CD14-positive monocyte (primary cell): ENCODE measurements at regions not wholly inside any gene's neighbourhood (a gene's known extent, or its start where the extent isn't known, plus 50 kb on each side); places are given as distances from the start of the nearest gene placed in this dataset.

Experiments
- DNase-seq, 3 donors: peaks; one replicate each; pipeline ENCODE4 v3.0.0-alpha.2; 2011 to 2022
- H2AFZ ChIP-seq: 2 replicates; pipeline ENCODE4 v1.6.0; 2012; ENCODE audit warnings: mild to moderate bottlenecking, low read depth, low read length, inconsistent platforms; ENCODE audit not compliant: insufficient read depth, poor library complexity, severe bottlenecking
- H3K27ac ChIP-seq, 2 donors: 1 replicate in 1 of 2; 2 replicates in 1 of 2; pipeline ENCODE4 v1.5.1; 2012 to 2013; ENCODE audit warnings: low read length in 2 of 2, control low read depth in 1 of 2, inconsistent platforms in 1 of 2, low read depth in 1 of 2, mild to moderate bottlenecking in 1 of 2
- H3K27me3 ChIP-seq, 2 donors: one replicate each; pipeline versions ENCODE4 v1.6.0 to v1.6.1; 2011 to 2013; ENCODE audit warnings: low read length in 2 of 2; ENCODE audit not compliant: control insufficient read depth in 2 of 2, insufficient read depth in 2 of 2
- H3K36me3 ChIP-seq, 2 donors: replicated peaks in 1 of 2; 1 replicate in 1 of 2; 2 replicates in 1 of 2; pipeline versions ENCODE4 v1.5.1 to v1.6.1; 2012 to 2013; ENCODE audit warnings: low read length in 2 of 2, control low read depth in 1 of 2, inconsistent platforms in 1 of 2, mild to moderate bottlenecking in 1 of 2; ENCODE audit not compliant: insufficient read depth in 2 of 2, control insufficient read depth in 1 of 2
- H3K4me1 ChIP-seq, 2 donors: 1 replicate in 1 of 2; 2 replicates in 1 of 2; pipeline versions ENCODE4 v1.5.1 to v1.6.1; 2012 to 2013; ENCODE audit warnings: low read length in 2 of 2, control low read depth in 1 of 2, inconsistent platforms in 1 of 2, mild to moderate bottlenecking in 1 of 2, moderate library complexity in 1 of 2; ENCODE audit not compliant: insufficient read depth in 2 of 2, control insufficient read depth in 1 of 2
- H3K4me2 ChIP-seq: replicated peaks from 2 replicates; pipeline ENCODE3; 2012; ENCODE audit warnings: low read length, moderate library complexity, mild to moderate bottlenecking; ENCODE audit not compliant: poor library complexity, severe bottlenecking; ENCODE audit errors: extremely low read depth
- H3K4me3 ChIP-seq, 3 experiments: fragments of 200-600 bp in 1 of 3; sonication (generic) in 1 of 3; replicated peaks in 1 of 3; 1 replicate in 2 of 3; 2 replicates in 1 of 3; pipeline ENCODE4 v1.5.1; 2011 to 2013; ENCODE audit warnings: low read length in 3 of 3, mild to moderate bottlenecking in 3 of 3, control low read depth in 2 of 3, low read depth in 2 of 3, inconsistent platforms in 1 of 3, moderate library complexity in 1 of 3
- H3K79me2 ChIP-seq: 2 replicates; pipeline ENCODE4 v1.6.0; 2012; ENCODE audit warnings: mild to moderate bottlenecking, control low read depth, inconsistent platforms, low read length, moderate library complexity; ENCODE audit not compliant: insufficient read depth
- H3K9ac ChIP-seq: 2 replicates; pipeline ENCODE4 v1.6.0; 2017; ENCODE audit warnings: low read length, mild to moderate bottlenecking; ENCODE audit not compliant: insufficient read depth, poor library complexity, severe bottlenecking
- H3K9me3 ChIP-seq, 2 donors: replicated peaks in 1 of 2; 1 replicate in 1 of 2; 2 replicates in 1 of 2; pipeline versions ENCODE4 v1.5.1 to v1.6.1; 2012 to 2013; ENCODE audit warnings: low read length in 2 of 2, control low read depth in 1 of 2; ENCODE audit not compliant: control insufficient read depth in 1 of 2, insufficient read depth in 1 of 2
- H4K20me1 ChIP-seq: 2 replicates; pipeline ENCODE4 v1.6.0; 2012; ENCODE audit warnings: mild to moderate bottlenecking, low read length, control low read depth, moderate library complexity; ENCODE audit not compliant: insufficient read depth
- H3K27ac Mint-ChIP-seq, 7 donors: one replicate each; pipeline ENCODE4 v1.8.0; 2020; ENCODE audit warnings: mild to moderate bottlenecking in 7 of 7, mixed read lengths in 7 of 7, moderate library complexity in 6 of 7, inconsistent platforms in 2 of 7
- H3K27me3 Mint-ChIP-seq, 3 donors: one replicate each; pipeline ENCODE4 v1.8.0; 2021 to 2022; ENCODE audit warnings: low read depth in 3 of 3, mild to moderate bottlenecking in 3 of 3, mixed read lengths in 3 of 3, moderate library complexity in 3 of 3, inconsistent platforms in 1 of 3
- H3K36me3 Mint-ChIP-seq, 2 donors: one replicate each; pipeline ENCODE4 v1.8.0; 2020; ENCODE audit warnings: mixed read lengths in 2 of 2, inconsistent platforms in 1 of 2, mild to moderate bottlenecking in 1 of 2
- H3K4me1 Mint-ChIP-seq: one replicate; pipeline ENCODE4 v1.8.0; 2020; ENCODE audit warnings: mild to moderate bottlenecking, mixed read lengths
- H3K4me3 Mint-ChIP-seq, 2 donors: one replicate each; pipeline ENCODE4 v1.8.0; 2020; ENCODE audit warnings: mild to moderate bottlenecking in 2 of 2, mixed read lengths in 2 of 2, moderate library complexity in 1 of 2
- H3K9me3 Mint-ChIP-seq, 7 donors: one replicate each; pipeline ENCODE4 v1.8.0; 2020 to 2022; ENCODE audit warnings: mixed read lengths in 7 of 7, mild to moderate bottlenecking in 6 of 7, moderate library complexity in 6 of 7, inconsistent platforms in 2 of 7
- WGBS: methylation state at CpG from one replicate; pipeline ENCODE4 v1.1.5; 2013; ENCODE audit warnings: missing lambda C conversion rate; ENCODE audit not compliant: insufficient coverage; 5-methylcytosine and 5-hydroxymethylcytosine counted together
- intact Hi-C, 2 donors: fragments of 100-400 bp; cut with micrococcal nuclease; formaldehyde crosslinking; loops; one replicate each; pipeline versions ENCODE4 v1.15.0 to v1.15.1; 2023
- TF ChIP-seq, protein P1 (sequence below): fragments of 200-600 bp; IDR thresholded peaks from one replicate; pipeline ENCODE4 v1.8.0; 2022; ENCODE audit warnings: antibody characterized with exemption, mild to moderate bottlenecking

GRCh38 chr9:2496934-2497333 is 124.7 kb upstream of the VLDLR start:
- no peaks in the 10 kb centered on the region for H3K79me2 ChIP-seq
- no peak overlapping the region for H3K9ac ChIP-seq
- H4K20me1 ChIP-seq: no peaks in the 10 kb centered on the region
- Mint-ChIP-seq H3K36me3 (no peaks in the 10 kb centered on the region), H3K4me1 (no peaks in the 10 kb centered on the region), H3K27ac (no peak overlapping the region), H3K4me3 (no peak overlapping the region), H3K27me3 (no peaks in the 10 kb centered on the region), H3K9me3 (no peaks in the 10 kb centered on the region)
- H3K27ac ChIP-seq: no peak overlapping the region
- H2AFZ ChIP-seq: no peak overlapping the region
- H3K36me3 ChIP-seq: no peaks in the 10 kb centered on the region
- TF ChIP-seq, protein P1, sequence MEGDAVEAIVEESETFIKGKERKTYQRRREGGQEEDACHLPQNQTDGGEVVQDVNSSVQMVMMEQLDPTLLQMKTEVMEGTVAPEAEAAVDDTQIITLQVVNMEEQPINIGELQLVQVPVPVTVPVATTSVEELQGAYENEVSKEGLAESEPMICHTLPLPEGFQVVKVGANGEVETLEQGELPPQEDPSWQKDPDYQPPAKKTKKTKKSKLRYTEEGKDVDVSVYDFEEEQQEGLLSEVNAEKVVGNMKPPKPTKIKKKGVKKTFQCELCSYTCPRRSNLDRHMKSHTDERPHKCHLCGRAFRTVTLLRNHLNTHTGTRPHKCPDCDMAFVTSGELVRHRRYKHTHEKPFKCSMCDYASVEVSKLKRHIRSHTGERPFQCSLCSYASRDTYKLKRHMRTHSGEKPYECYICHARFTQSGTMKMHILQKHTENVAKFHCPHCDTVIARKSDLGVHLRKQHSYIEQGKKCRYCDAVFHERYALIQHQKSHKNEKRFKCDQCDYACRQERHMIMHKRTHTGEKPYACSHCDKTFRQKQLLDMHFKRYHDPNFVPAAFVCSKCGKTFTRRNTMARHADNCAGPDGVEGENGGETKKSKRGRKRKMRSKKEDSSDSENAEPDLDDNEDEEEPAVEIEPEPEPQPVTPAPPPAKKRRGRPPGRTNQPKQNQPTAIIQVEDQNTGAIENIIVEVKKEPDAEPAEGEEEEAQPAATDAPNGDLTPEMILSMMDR: no peak
- no peaks in the 10 kb centered on the region for H3K9me3 ChIP-seq
- H3K4me1 ChIP-seq: no peaks in the 10 kb centered on the region
- H3K27me3 ChIP-seq: no peaks in the 10 kb centered on the region
- H3K4me3 ChIP-seq: no peak overlapping the region
- no peak overlapping the region for H3K4me2 ChIP-seq
- DNase-seq: no peak
- intact Hi-C loops: no loop called here

DNA sequence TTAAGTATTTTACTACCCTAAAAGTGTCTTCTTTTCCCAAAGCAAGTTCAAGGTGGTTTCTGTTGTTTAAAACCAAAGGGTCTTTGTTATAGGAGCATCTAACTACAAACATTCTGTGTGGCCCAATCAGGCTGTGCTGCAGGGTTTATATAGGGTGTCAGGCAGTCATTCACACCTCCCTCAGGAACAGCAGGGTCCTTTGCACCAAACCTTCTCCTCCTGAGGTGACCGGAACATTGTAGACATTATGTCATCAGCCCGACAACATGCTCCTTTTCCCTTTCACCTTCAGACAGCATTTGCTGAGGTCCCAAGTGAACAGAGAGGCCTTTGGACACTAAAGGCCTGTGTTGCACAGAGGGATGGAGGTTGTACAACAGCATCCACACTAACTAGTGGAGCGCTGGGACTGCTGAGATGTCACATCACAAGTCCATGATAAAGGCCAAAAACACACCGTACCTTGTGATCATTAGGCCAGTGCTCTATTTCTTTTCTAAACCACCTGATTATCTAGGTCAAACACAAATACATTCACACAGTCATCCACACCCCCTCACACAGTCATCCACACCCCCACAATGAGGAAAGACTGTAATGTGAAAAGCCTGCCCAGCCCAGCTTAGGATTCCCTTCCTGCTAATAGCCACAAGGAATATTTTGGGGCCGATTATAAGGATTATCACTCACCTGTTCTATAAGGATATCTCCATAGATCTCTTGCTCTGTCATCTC is 123.8 kb upstream of the VLDLR start:
- TF ChIP-seq, protein P1: no peak
- H3K27me3 ChIP-seq: no peaks in the 10 kb centered on the region
- intact Hi-C loops: no loop called here
- DNase-seq: no peak
- no peaks in the 10 kb centered on the region for H3K9me3 Mint-ChIP-seq
- H3K36me3 ChIP-seq: no peaks in the 10 kb centered on the region
- WGBS: 45% methylated on average over 2 of the region's 5 CpGs
- no peak overlapping the region for H3K4me3 Mint-ChIP-seq
- no peaks in the 10 kb centered on the region for H3K36me3 Mint-ChIP-seq
- H3K4me2 ChIP-seq: no peak overlapping the region
- H3K9me3 ChIP-seq: no peaks in the 10 kb centered on the region
- H3K4me1 ChIP-seq: no peaks in the 10 kb centered on the region
- no peaks in the 10 kb centered on the region for H4K20me1 ChIP-seq
- H3K27ac ChIP-seq: no peak overlapping the region
- H3K4me3 ChIP-seq: no peak overlapping the region
- no peaks in the 10 kb centered on the region for H3K27me3 Mint-ChIP-seq
- no peaks in the 10 kb centered on the region for H3K79me2 ChIP-seq
- H2AFZ ChIP-seq: no peak overlapping the region
- H3K9ac ChIP-seq: no peak overlapping the region
- H3K4me1 Mint-ChIP-seq: no peaks in the 10 kb centered on the region
- H3K27ac Mint-ChIP-seq: no peak overlapping the region
